Activated CD4-positive, alpha-beta T cell treated with anti-CD3 and anti-CD28 coated beads, Interleukin-2, amount 50 U/mL, for 48 hours (primary cell): ENCODE measurements at regions not wholly inside any gene's neighbourhood (a gene's known extent, or its start where the extent isn't known, plus 50 kb on each side); places are given as distances from the start of the nearest gene placed in this dataset.
"Not testable (repeated sequence)": the region's sequence is repeated elsewhere in the genome, so short reads cannot be mapped to it uniquely, and the experiment has no call there.

Source experiments
- DNase-seq, 2 experiments: peaks; one replicate each; pipeline ENCODE4 v3.0.0-alpha.2; 2020

DNA sequence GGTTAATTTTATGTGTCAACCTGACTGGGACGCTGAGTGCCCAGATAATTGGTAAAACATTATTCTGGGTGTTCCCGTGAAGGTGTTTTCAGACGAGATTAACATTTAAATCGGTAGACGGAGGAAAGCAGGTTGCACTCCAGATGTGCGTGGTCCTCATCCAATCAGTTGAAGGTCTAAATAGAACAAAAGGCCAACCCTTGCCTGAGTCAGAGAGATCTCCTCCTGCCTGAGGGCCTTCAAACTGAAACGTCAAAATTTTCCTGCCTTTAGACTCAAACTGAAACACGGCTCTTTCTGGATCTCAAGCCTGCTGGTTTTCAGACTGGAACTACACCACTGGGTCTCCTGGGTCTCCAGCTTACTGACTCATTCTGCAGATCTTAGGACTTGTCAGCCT is 70.9 kb downstream of the NPIPA5 start:
- not testable (repeated sequence) for DNase-seq

DNA sequence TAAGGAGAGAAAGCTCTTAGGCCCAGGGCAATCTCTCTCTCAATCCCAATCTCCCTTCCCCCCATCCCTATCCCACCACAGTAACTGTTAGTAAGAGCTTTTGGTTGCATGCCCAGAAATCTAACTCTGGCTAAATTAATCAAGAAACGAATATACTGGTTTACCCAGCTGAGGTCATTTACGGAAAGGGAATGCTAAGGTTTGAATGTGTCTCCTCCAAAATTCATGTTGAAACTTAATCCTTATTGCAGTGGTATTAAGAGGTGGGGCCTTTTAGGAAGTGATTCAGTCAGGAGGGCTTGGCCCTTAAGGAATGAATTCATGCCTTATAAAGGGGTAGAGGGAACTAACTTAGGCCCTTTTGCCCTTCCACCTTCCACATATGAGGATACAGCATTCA is 72.2 kb downstream of the NPIPA5 start:
- DNase-seq: not testable (repeated sequence)

DNA sequence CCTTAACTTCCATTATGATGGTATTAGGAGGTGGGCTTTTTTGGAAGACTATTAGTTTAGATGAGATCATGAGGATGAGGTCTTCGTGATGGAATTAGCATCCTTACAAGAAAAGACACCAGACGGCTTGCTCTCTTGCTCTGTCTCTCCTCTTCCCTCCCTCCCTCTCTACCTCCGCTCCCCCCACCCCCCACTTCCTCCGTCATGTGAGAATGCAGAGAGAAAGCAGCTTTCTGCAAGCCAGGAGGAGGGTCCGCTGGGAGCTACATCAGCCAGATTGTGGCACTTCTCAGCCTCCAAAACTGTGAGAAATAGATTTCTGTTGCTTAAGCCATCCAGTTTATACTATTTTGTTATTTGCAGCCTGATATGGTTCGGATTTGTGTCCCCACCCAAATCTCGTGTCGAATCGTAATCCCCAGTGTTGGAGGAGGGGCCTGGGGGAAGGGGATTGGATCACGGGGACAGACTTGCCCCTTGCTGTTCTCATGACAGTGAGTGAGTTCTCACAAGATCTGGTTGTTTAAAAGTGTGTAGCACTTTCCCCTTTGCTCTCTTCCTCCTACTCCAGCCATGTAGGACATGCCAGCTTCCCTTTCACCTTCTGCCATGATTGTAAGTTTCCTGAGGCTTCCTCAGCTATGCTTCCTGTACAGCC is 74.3 kb downstream of the NPIPA5 start:
- DNase-seq: not testable (repeated sequence)

DNA sequence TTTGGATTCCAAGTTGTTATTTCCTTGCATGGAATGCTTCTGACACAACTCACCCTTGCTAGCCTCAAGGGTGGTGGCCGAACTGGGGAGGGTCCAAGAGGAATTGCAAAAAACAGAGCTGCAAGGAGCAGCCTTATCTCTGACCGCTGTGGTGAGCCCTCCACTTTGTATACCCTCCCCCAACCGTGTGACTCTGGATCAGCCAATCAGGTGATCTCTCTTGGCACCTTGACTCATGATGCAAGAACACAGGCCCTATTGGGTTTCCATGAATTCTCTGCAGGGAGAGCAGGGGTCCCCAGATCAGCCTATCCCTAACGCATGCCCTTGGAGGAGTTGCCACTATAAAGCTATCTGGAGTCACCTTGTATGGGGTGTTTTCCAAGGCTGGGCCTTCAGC is 81.0 kb downstream of the NPIPA5 start:
- not testable (repeated sequence) for DNase-seq

DNA sequence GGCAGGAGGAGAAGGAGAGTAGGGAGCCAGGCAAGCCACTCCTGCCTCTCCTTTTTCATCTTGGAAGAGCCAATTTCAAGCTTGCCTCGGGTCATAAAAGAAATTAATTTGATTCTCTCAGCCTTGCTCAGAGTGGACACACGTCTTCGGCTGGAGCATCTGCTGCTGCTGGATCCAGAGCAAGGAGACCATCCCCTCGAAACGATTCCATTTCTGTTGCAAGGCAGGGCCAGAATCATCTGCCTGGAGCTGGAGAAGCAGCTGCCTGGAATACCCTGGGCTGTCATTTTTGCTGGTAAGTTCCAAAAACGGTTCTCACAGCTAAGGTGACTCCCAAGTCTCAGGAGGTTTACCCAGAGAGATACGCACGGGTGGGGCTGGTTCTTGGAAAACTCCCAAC is 103.3 kb downstream of the NPIPA5 start:
- not testable (repeated sequence) for DNase-seq

DNA sequence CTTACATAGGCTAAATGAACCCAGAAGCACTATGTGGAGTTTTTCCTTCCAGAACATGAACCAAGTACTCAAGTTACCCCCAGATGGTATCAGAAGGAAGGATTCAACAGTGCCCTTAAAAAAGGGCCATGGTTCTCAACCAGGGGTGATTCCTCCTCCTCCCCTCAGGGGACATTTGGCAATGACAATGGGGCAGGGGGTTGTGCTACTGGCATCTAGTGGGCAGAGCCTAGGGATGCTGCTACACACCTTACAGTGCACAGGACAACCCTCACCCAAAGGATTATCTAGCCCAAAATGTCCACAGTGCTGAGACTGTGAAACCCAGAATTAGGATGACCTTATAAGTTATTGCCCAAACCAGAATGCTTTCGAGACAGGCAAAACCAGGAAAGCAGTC is 104.1 kb downstream of the NPIPA5 start:
- DNase-seq: not testable (repeated sequence)

DNA sequence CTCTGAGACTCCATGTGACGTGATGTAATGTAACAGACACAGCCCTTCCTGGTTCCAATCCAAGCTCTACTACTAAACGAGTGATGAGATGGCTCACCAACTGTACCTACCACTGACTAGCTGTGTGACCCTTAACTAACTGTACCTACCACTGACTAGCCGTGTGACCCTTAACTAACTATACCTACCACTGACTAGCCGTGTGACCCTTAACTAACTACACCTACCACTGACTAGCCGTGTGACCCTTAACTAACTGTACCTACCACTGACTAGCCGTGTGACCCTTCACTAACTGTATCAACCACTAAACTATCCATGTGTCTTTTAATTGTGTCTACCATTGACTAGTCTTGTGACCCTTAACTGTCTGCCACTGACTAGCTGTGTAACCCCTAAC is 111.2 kb downstream of the NPIPA5 start:
- DNase-seq: not testable (repeated sequence)

DNA sequence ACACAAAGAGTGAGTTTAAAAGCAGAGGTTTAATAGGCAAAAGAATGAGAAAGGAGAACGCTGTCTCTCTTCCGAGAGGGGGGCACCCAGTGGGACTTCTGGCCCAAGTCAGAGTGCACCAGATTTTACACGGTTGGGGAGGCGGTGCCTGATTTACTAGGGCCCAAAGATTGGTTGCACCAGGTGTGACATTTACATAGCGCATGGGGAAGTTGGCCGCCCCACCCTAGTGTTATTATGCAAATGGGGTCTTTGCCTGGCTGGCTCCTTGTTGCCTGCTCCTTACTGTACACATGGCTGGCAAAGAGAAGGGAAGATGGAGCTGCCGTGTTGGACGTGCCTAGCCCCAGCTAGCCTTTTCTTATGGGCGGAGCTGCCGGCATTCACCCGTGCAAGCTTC is 115.9 kb downstream of the NPIPA5 start:
- DNase-seq: not testable (repeated sequence)

DNA sequence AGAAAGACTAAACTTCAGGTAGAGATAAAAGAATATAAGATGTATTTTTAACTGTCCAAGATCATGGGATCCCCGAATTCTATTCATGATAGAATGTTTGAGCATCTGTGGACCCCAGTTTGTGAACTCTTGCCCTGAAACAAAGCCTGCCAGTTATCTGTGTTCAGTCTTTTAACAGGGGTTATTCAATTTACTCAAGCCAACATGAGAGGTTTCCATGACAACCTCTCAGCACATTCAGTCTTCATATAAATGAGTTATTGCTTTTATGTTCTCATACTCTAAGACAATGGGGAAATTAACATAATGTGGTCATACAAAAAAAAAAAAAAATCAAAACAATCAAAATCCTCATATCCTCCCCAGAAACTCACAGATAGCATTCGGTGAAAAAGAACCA is 130.1 kb downstream of the NPIPA5 start:
- DNase-seq: not testable (repeated sequence)

DNA sequence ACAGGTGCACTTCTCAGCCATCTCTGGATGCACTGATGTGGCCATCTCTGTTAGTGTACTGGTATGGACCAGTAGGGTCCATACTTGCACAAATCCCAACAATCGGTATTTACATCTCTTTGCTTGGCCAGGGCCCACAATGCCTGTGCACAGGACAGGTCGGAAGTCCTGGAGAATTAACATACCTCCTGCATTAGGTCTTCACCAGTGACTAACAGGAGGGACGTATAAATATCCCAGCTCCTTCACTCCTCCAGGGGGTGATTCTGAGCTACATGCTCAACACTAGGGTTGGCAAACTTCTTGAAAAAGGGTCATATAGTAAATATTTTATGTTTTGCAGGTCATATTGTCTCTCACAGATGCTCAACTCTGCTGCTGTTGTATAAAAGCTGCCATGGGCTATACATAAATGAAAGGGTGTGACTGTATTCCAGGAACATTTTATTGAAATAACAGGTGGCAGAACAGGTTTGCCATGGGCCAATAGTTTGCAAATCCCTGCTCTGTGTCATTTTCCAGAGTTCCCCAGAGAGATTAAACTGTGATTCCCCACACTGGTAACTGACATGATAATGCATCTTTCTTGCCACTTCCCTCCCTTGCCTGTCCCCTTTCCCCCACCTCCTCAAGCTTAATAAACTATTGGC is 141.3 kb downstream of the NPIPA5 start:
- DNase-seq: not testable (repeated sequence)

DNA sequence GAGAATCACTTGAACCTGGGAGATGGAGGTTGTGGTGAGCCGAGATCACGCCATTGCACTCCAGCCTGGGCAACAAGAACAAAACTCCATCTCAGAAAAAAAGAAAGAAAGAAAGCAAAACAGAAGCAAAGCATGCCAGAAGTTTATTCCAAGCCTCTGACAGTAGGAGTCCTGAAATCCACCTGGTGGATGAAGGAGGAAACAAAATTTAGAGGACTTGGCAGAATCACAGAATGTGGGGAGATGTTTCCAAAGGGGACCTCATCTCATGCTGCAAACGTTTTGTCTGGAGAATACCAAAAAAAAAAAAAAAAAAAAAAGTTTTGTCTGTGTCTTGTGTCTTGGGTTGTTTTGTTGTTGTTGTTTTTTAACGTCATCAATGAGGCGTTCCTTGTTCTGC is 141.1 kb upstream of the RRN3 start:
- DNase-seq: not testable (repeated sequence)

DNA sequence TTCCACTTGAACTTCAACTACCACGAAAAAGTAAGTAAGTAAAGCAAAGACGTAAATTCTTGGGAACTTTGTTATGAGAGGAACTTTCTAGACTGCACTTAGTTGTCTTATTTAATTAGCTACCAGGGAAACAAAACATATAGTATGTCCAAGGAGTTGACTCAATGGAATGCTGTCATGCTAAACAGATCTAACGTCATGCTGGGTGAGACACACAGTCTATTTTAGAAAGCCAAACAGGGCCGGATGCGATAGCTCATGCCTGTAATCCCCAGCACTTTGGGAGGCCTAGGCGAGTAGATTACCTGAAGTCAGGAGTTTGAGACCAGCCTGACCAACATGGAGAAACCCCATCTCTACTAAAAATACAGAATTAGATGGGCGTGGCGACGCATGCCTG is 140.6 kb upstream of the RRN3 start:
- DNase-seq: not testable (repeated sequence)

DNA sequence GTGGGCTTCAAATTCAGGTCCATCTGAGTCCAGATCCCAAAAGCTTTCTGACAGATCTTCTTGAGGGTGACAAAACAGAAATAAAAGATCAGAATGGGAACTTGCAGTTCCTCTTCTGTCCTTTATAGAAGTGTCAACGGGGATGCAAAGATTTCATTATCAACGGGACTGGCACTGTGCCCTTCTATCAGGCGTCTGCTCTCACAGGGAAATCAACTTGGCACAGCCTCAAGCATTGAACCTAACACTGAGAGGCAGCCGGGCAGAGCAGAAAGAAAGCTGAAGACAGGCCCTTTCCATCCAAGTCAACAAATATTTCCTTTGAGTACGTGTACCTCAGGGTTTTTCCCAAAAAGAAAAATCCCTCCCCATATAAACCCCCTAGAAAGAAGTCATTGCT is 136.4 kb upstream of the RRN3 start:
- DNase-seq: not testable (repeated sequence)

DNA sequence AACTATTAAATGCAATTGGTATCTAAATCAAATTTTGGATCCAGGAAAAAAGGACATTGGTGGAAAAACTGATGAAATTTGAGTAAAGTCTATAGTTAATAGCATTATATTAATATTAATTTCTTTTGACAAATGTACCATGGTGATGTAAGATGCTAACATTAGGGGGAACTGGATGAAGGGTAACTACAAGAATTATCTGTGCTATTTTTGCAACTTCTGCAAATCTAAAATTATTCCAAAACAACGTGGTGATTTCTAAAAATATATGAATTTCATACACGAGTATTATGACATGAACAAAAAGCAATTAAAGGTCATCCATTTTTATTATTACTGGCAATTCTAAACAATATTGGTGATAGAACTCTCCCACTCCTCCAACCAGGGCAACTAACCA is 135.6 kb upstream of the RRN3 start:
- not testable (repeated sequence) for DNase-seq

DNA sequence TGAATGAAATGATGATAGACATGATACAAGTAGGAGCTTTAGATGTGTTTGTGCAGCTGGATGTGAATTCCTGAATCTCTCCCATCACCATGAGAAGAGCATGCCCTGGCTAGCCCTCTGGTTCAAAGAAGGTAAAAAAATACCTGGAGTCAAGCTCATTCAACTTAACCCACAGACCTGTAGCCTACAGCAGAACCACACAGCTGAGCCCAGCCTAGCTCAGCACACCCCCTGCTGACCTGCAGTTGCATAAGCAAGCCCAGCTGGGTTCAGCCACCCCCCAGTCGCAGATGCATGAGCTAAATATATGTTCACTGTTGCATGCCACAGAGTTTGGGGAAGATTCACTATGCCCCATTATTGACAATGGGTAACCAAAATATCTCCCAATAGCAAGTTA is 130.6 kb upstream of the RRN3 start:
- not testable (repeated sequence) for DNase-seq

DNA sequence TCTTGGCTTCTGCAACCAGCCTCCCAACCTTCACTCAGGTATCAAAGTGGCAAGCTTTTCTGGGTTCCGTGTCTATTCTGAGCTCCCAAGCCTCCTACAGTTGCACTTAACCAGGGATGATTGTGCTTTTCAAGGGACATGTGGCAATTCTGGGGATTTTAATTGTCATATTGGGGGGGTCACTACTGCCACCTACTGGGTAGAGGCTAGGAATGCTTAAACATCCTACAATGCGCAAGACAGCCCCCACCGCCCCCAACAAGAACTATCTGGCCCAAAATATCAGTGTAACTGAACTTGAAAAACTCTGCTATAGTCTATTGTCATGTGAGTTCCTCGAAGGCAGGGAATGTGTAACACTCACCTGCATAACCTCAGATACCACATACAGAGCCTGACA is 129.3 kb upstream of the RRN3 start:
- not testable (repeated sequence) for DNase-seq

DNA sequence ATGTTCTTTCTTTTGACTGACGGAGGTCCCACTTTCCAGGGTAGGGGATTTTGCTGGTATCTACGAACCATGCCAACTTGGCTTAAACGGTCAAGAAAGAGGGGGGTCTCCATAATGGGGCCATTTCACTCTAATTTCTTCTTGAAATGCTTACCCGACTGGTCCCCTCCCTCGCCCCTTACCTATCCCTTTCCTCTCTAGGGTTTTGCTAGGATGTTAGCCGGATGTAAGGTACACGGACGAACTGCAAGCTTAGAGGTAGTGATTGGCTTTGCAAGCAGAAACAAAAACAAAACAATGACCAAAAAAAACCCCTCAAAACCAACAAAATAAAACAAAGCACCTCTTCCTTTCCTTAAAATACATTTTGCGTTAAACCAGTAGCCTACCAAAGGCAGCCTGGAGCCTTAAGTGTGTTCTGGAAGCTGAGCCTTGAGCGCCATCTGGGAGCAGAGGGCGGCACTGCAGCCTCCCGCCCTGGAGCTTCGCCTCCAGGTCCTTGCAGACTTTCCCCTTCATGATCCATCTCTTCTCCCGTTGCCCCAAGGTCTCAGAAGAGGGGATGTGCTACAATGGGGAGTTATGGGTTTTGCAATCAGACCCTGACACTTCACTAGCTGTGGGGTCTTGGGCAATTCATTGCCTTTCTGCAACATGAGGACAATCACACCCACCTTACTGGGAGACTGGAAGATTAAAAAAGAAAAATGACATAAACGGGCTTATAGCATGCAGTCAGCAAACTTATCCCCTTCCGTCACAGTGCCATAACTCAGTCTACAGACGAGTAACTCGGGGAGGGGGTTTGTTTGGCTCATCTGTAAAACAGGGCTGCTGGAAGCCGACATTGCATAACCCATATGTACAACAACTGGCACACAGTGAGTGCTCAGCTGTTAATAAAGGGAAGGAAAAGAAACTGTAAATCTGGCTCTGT is 125.9 kb upstream of the RRN3 start:
- DNase-seq: peak; percentile 1 to 4

DNA sequence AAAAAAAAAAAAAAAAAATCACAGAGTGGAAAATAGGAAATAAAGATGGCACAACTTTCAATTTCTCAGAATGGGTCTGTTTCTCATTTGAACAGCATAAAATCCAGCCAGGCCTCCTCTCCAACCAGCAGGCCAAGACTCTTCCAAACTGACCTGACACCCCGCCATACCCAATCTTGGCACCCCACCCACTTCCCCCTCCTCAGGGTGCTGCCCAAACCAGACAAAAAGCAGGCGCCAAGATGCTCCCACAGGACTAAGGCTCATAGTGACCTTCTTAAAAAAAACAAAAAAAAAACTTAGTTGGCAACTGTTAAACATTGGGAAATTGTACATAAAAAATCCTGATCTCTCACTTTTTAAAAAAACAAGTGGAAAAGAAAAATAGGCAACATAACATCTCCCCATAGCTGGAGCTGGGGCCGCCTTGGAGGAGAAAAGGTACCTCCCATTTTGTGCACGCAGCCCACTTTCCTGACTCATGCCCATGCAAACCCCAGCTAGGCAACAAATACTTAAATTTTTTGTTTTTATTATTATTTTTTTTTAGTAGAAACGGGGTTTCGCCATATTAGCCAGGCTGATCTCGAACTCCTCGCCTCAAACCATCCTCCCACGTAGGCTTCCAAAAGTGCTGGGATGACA is 124.9 kb upstream of the RRN3 start:
- DNase-seq: not testable (repeated sequence)

DNA sequence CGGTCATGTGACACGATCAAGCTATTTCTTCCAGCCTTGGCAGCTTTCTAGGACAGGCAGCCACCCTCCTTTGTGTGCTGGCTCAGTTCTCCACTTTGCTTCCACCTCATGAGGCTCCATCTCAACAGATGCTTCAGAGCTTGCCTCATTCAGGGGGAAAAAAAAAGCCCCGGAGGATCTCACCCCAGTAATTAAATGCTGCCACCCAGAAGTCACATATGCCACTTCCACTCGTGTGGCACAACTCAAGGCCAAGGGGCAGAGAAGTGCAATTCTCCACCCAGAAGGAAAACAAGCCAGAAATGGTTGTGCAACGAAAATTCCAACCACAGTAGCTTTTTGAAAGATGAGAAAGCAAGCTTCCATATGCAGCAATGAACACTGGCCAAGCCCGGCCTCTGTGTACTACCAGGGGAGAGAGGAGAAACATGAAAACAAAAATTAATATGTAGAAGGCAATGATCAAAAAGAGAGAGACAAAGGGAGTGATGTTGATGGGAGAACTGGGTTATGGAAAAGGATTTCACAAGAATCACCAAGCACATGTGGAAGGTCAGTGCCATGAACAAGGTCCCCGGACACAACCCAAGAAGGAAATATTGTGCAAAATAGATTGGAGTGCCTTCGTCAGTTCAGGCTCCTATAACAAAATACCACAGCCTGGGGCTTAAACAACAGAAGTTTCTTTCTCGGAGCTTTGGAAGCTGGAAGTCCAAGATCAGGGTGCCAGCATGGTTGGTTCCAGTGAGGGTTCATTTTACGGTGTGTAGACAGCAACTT is 113.3 kb upstream of the RRN3 start:
- DNase-seq: not testable (repeated sequence)

DNA sequence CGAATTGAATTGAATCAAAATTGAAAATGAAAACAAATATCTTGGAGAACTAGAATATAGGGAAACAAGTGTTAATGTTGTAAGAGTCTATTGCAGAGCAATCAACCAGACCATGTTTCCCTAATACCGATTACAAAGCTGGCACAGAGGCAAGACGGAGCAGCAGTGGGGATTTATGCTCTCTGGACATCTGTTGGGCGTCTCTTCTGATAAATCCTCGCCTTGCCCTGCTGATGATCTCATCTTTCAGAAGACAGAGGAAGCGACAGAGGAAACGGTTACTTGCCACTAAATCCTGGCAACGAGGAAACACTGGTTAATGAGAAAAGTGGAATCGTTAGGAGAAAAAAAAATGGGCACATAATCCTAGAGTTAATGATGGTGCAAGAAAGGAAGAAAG is 112.4 kb upstream of the RRN3 start:
- not testable (repeated sequence) for DNase-seq

DNA sequence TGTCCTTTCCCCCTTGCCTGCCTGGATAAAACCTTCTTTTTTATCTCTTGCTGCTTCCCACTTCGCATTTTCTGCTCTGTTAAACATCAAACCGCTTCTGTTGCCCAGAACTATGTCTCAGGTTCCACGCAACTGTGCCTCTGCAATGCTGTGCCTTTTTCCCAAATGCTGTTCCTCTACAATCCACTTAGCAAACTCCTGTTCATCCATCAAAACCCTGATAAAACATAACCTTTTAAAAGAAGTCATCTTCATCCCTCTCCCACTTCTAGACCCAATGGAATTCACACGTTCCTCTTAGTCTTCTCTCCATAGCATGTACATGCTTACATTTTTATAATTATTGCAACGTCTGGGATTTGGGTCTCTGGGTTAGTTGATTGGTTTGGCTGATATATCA is 111.9 kb upstream of the RRN3 start:
- not testable (repeated sequence) for DNase-seq

DNA sequence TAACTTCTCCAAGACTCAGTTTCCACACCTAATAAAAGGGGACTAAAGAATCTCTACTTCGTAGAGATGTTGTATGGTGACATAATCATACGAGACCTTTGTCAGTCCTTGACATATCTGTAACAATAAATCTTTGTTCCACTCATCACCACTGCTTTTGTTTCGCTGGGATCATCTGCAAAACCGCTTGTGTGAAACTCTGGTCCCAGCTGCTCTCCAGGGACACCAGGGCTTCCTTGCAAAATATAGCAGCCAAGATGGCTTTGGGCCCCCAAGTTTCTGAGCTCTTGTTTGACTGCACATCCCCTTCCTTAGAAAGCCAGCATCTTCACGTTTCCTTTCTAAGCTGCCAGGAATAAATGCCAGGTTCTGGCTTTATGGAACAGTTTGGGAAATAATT is 110.5 kb upstream of the RRN3 start:
- not testable (repeated sequence) for DNase-seq
